Upper lobe of left lung (tissue), 4 donors: ENCODE measurements at regions not wholly inside any gene's neighbourhood (a gene's known extent, or its start where the extent isn't known, plus 50 kb on each side); places are given as distances from the start of the nearest gene placed in this dataset.

Experiments used
- CTCF ChIP-seq, 6 experiments: fragments of 450-650 bp in 4 of 6; fragments of 200-600 bp in 2 of 6; sonication (generic) in 2 of 6; IDR thresholded peaks; one replicate each; pipeline ENCODE4 v1.5.1; 2016 to 2019; ENCODE audit warnings: antibody characterized with exemption in 6 of 6
- EP300 ChIP-seq, 4 donors: sonication (generic); formaldehyde crosslinking; IDR thresholded peaks; one replicate each; pipeline ENCODE4 v1.5.1; 2017; ENCODE audit warnings: antibody characterized with exemption in 4 of 4, control low read depth in 2 of 4

GRCh38 chr10:11673346-11674280, 62.2 kb upstream of the USP6NL start:
- TF ChIP-seq EP300 (IDR thresholded peaks at IDR 0.05) (no peak), CTCF (IDR thresholded peaks at IDR 0.05) (no peak)
